SK-N-SH (cell line): ENCODE measurements at regions not wholly inside any gene's neighbourhood (a gene's known extent, or its start where the extent isn't known, plus 50 kb on each side); places are given as distances from the start of the nearest gene placed in this dataset.

Experiments
- CTCF ChIA-PET: fragments of 300-600, 350-600 bp; formaldehyde crosslinking; extraction: SDS; loops from one replicate; lab custom pipeline; 2021; lab: Yijun Ruan, JAX
- POLR2A ChIA-PET: fragments of 350-600 bp; sonication (Branson Sonifier 250); formaldehyde crosslinking; extraction: SDS; loops from one replicate; lab custom pipeline; 2020; ENCODE audit warnings: antibody characterized with exemption, inconsistent platforms; lab: Yijun Ruan, JAX
- DNase-seq: peaks from one replicate; pipeline ENCODE4 v3.0.0; 2012
- H2AFZ ChIP-seq: fragments of 200-600 bp; sonication (generic); 2 replicates; pipeline ENCODE4 v1.8.1; 2016; ENCODE audit warnings: antibody characterized with exemption, mild to moderate bottlenecking, low read depth
- H3F3A ChIP-seq: fragments of 200-600 bp; sonication (generic); replicated peaks from 2 replicates; pipeline ENCODE3; 2016; ENCODE audit warnings: antibody characterized with exemption, mild to moderate bottlenecking; ENCODE audit not compliant: insufficient read depth
- H3K27ac ChIP-seq, 2 experiments: fragments of 200-500 bp in 1 of 2; fragments of 200-600 bp in 1 of 2; sonication (Bioruptor generic) in 1 of 2; sonication (generic), shearing (Covaris generic) in 1 of 2; 2 replicates each; pipeline versions ENCODE4 v1.5.1 to v1.6.1; 2014 to 2016; ENCODE audit warnings: low read depth in 2 of 2, inconsistent platforms in 1 of 2, low read length in 1 of 2, mild to moderate bottlenecking in 1 of 2, mixed read lengths in 1 of 2
- H3K27me3 ChIP-seq: fragments of 200-600 bp; sonication (generic), shearing (Covaris generic); 2 replicates; pipeline ENCODE4 v1.6.1; 2016; ENCODE audit warnings: mixed run types; ENCODE audit not compliant: insufficient read depth
- H3K36me3 ChIP-seq, 2 experiments: fragments of 200-500 bp in 1 of 2; fragments of 200-600 bp in 1 of 2; sonication (Bioruptor generic) in 1 of 2; sonication (generic) in 1 of 2; replicated peaks in 1 of 2; 2 replicates each; pipeline versions ENCODE3 to v1.5.1; 2014 to 2016; ENCODE audit warnings: low read length in 1 of 2, mild to moderate bottlenecking in 1 of 2; ENCODE audit not compliant: insufficient read depth in 2 of 2, control insufficient read depth in 1 of 2
- H3K4me1 ChIP-seq, 2 experiments: fragments of 200-500 bp in 1 of 2; fragments of 200-600 bp in 1 of 2; sonication (Bioruptor generic) in 1 of 2; sonication (generic), shearing (Covaris generic) in 1 of 2; 2 replicates each; pipeline versions ENCODE4 v1.5.1 to v1.6.1; 2014 to 2016; ENCODE audit warnings: low read depth in 1 of 2, low read length in 1 of 2, mixed run types in 1 of 2; ENCODE audit not compliant: insufficient read depth in 2 of 2, control insufficient read depth in 1 of 2
- H3K4me2 ChIP-seq: fragments of 200-600 bp; sonication (generic), shearing (Covaris generic); 2 replicates; pipeline ENCODE4 v1.6.1; 2017; ENCODE audit warnings: mixed run types
- H3K4me3 ChIP-seq, 2 experiments: fragments of 200-500 bp in 1 of 2; fragments of 200-600 bp in 1 of 2; sonication (Bioruptor generic) in 1 of 2; sonication (generic), shearing (Covaris generic) in 1 of 2; 2 replicates each; pipeline versions ENCODE4 v1.5.1 to v1.8.1; 2014 to 2016; ENCODE audit warnings: low read depth in 2 of 2, inconsistent platforms in 1 of 2, low read length in 1 of 2, mild to moderate bottlenecking in 1 of 2, mixed read lengths in 1 of 2, moderate library complexity in 1 of 2
- H3K79me2 ChIP-seq: fragments of 200-600 bp; sonication (generic); 2 replicates; pipeline ENCODE4 v1.8.1; 2017; ENCODE audit warnings: mild to moderate bottlenecking; ENCODE audit not compliant: insufficient read depth
- H3K9ac ChIP-seq: fragments of 200-600 bp; sonication (generic); 2 replicates; pipeline ENCODE4 v1.6.1; 2017; ENCODE audit warnings: mixed run types
- H3K9me2 ChIP-seq: fragments of 200-600 bp; sonication (generic); 2 replicates; pipeline ENCODE4 v1.6.1; 2017; ENCODE audit warnings: mixed run types
- H3K9me3 ChIP-seq: fragments of 200-600 bp; sonication (generic); 2 replicates; pipeline ENCODE4 v1.6.1; 2017; ENCODE audit warnings: mixed run types, mild to moderate bottlenecking, moderate library complexity
- H4K20me1 ChIP-seq: fragments of 200-600 bp; sonication (generic); 2 replicates; pipeline ENCODE4 v1.6.1; 2017; ENCODE audit warnings: mild to moderate bottlenecking, mixed run types; ENCODE audit not compliant: insufficient read depth
- ELF1 ChIP-seq: IDR thresholded peaks from 2 replicates; pipeline ENCODE4 v1.4.0; 2012
- EP300 ChIP-seq, 2 experiments: IDR thresholded peaks; 2 replicates each; pipeline versions ENCODE4 v1.4.0 to v1.6.1; 2012; ENCODE audit warnings: borderline replicate concordance in 1 of 2, low read depth in 1 of 2, low read length in 1 of 2
- EZH2phosphoT487 ChIP-seq: fragments of 200-600 bp; sonication (generic); IDR thresholded peaks from 2 replicates; pipeline ENCODE4 v1.6.1; 2017; ENCODE audit warnings: low read depth, mixed run types, mild to moderate bottlenecking, antibody characterized with exemption, moderate library complexity, borderline replicate concordance
- FOSL2 ChIP-seq: IDR thresholded peaks from 2 replicates; pipeline ENCODE4 v1.4.0; 2012; ENCODE audit warnings: low read depth, mild to moderate bottlenecking, moderate library complexity, borderline replicate concordance
- FOXJ3 ChIP-seq: sonication (generic); formaldehyde crosslinking; IDR thresholded peaks from 2 replicates; pipeline ENCODE4 v1.5.1; 2020; ENCODE audit warnings: mild to moderate bottlenecking, missing genetic modification reagents
- FOXM1 ChIP-seq: IDR thresholded peaks from 2 replicates; pipeline ENCODE4 v1.4.0; 2012; ENCODE audit warnings: low read depth, mild to moderate bottlenecking
- GABPA ChIP-seq: IDR thresholded peaks from 2 replicates; pipeline ENCODE4 v1.4.0; 2012; ENCODE audit warnings: low read depth, mild to moderate bottlenecking
- GATA2 ChIP-seq: sonication (generic); formaldehyde crosslinking; IDR thresholded peaks from 2 replicates; pipeline ENCODE4 v1.5.0; 2020; ENCODE audit warnings: mild to moderate bottlenecking, missing genetic modification reagents
- MEF2A ChIP-seq: IDR thresholded peaks from 2 replicates; pipeline ENCODE4 v1.4.0; 2012; ENCODE audit warnings: low read depth, borderline replicate concordance
- MXI1 ChIP-seq: IDR thresholded peaks from 2 replicates; pipeline ENCODE4 v1.6.1; 2012; ENCODE audit warnings: mild to moderate bottlenecking, low read depth, low read length, improper control_type of control experiment
- NFIC ChIP-seq: IDR thresholded peaks from 2 replicates; pipeline ENCODE4 v1.4.0; 2012; ENCODE audit warnings: borderline replicate concordance
- NRF1 ChIP-seq: IDR thresholded peaks from 2 replicates; pipeline ENCODE4 v1.6.1; 2012; ENCODE audit warnings: low read depth, mild to moderate bottlenecking, low read length
- RAD21 ChIP-seq: IDR thresholded peaks from 2 replicates; pipeline ENCODE4 v1.6.1; 2012; ENCODE audit warnings: mild to moderate bottlenecking, low read length
- RCOR1 ChIP-seq: fragments of 150-350 bp; IDR thresholded peaks from 2 replicates; pipeline ENCODE4 v1.6.1; 2017; ENCODE audit warnings: antibody characterized with exemption, low read length
- REST ChIP-seq: IDR thresholded peaks from 2 replicates; pipeline ENCODE4 v1.6.1; 2012; ENCODE audit warnings: mild to moderate bottlenecking, low read depth, low read length, moderate library complexity
- RFX5 ChIP-seq: IDR thresholded peaks from 2 replicates; pipeline ENCODE4 v1.6.1; 2012; ENCODE audit warnings: mild to moderate bottlenecking, improper control_type of control experiment, low read length
- RXRA ChIP-seq: IDR thresholded peaks from 2 replicates; pipeline ENCODE4 v1.4.0; 2012; ENCODE audit warnings: low read depth, mild to moderate bottlenecking, borderline replicate concordance
- SIN3A ChIP-seq: IDR thresholded peaks from 2 replicates; pipeline ENCODE4 v1.6.1; 2012; ENCODE audit warnings: low read depth, mild to moderate bottlenecking, low read length, moderate library complexity, borderline replicate concordance
- SMC3 ChIP-seq: IDR thresholded peaks from 2 replicates; pipeline ENCODE4 v1.6.1; 2012; ENCODE audit warnings: low read depth, low read length, improper control_type of control experiment
- TAF1 ChIP-seq: IDR thresholded peaks from 2 replicates; pipeline ENCODE4 v1.6.1; 2012; ENCODE audit warnings: low read depth, mild to moderate bottlenecking, low read length, moderate library complexity, borderline replicate concordance
- TCF12 ChIP-seq: IDR thresholded peaks from 2 replicates; pipeline ENCODE4 v1.4.0; 2012
- TEAD4 ChIP-seq: IDR thresholded peaks from 2 replicates; pipeline ENCODE4 v1.4.0; 2012; ENCODE audit warnings: mild to moderate bottlenecking, borderline replicate concordance; ENCODE audit not compliant: insufficient read depth
- ZBTB33 ChIP-seq: IDR thresholded peaks from 2 replicates; pipeline ENCODE4 v1.4.0; 2012; ENCODE audit warnings: low read depth, borderline replicate concordance
- WGBS: methylation state at CpG from one replicate; pipeline ENCODE4 v1.1.6; 2017; ENCODE audit warnings: low lambda C conversion rate; 5-methylcytosine and 5-hydroxymethylcytosine counted together

GRCh38 chr18:35871337-35871736 lies 101.1 kb upstream of the RMP24 start:
- 0% methylated on average over 2 of the region's 2 CpGs for WGBS
- Histone ChIP-seq H3K4me2 (no peak overlapping the region), H3K4me1 (no peaks in the 10 kb centered on the region; a peak in 1 of 4 replicates), H3K9me3 (no peaks in the 10 kb centered on the region), H3K27ac (no peak overlapping the region), H3F3A (no peaks in the 10 kb centered on the region), H3K9ac (no peak overlapping the region), H3K36me3 (no peaks in the 10 kb centered on the region), H3K79me2 (no peaks in the 10 kb centered on the region), H4K20me1 (no peaks in the 10 kb centered on the region), H3K9me2 (no peaks in the 10 kb centered on the region), H3K27me3 (no peaks in the 10 kb centered on the region), H2AFZ (no peak overlapping the region), H3K4me3 (no peak overlapping the region)
- DNase-seq: no peak
- TF ChIP-seq ZBTB33 (no peak), TEAD4 (no peak), MXI1 (no peak), EZH2phosphoT487 (no peak), ELF1 (no peak), RFX5 (no peak), TCF12 (no peak), FOSL2 (no peak), MEF2A (no peak), SMC3 (no peak), GATA2 (CRISPR knock-in tag) (no peak), RXRA (no peak), FOXJ3 (CRISPR knock-in tag) (no peak)
- CTCF ChIA-PET: interaction anchor here (1.4 kb wide), 1 partner anchor 17 kb away, joined by 5 read pairs; no protein-coding TSS in a partner anchor
- POLR2A ChIA-PET: no interaction called here

- Histone ChIP-seq H3F3A (no peaks in the 10 kb centered on the region), H3K36me3 (no peaks in the 10 kb centered on the region), H3K9ac (no peak overlapping the region), H3K4me3 (no peak overlapping the region), H3K27ac (no peak overlapping the region), H3K4me2 (no peak overlapping the region), H3K79me2 (no peaks in the 10 kb centered on the region), H3K9me3 (no peaks in the 10 kb centered on the region), H3K27me3 (no peaks in the 10 kb centered on the region), H4K20me1 (no peaks in the 10 kb centered on the region), H2AFZ (no peak overlapping the region), H3K9me2 (no peaks in the 10 kb centered on the region), H3K4me1 (no peaks in the 10 kb centered on the region; a peak in 1 of 4 replicates)
- POLR2A ChIA-PET: no interaction called here
- no peak for DNase-seq
- WGBS: 67% methylated on average over 1 of the region's 1 CpG
- CTCF ChIA-PET: interaction anchor here (1.0 to 1.5 kb wide), 4 partner anchors 14 to 119 kb away, joined by 3 to 4 read pairs (median 3); no protein-coding TSS in a partner anchor
- TF ChIP-seq RCOR1 (no peak), SIN3A (no peak), TAF1 (no peak), EP300 (IDR thresholded peaks at IDR 0.05; ENCODE audit: borderline replicate concordance in 1 of 2, low read depth in 1 of 2, low read length in 1 of 2) (no peak), NRF1 (no peak), RAD21 (no peak), FOXM1 (no peak), FOXJ3 (CRISPR knock-in tag) (no peak), NFIC (no peak), GABPA (no peak), ELF1 (no peak), REST (no peak), EZH2phosphoT487 (no peak), ZBTB33 (no peak)
Observed at GRCh38 chr18:35875566-35875965, 96.9 kb upstream of the RMP24 start.
